DOHH2 (cell line): ENCODE measurements at regions not wholly inside any gene's neighbourhood (a gene's known extent, or its start where the extent isn't known, plus 50 kb on each side); places are given as distances from the start of the nearest gene placed in this dataset.

Source experiments
- H3F3A ChIP-seq: fragments of 200-600 bp; sonication (generic), shearing (Covaris generic); 2 replicates; pipeline ENCODE4 v1.6.0; 2016; ENCODE audit warnings: antibody characterized with exemption, mild to moderate bottlenecking; ENCODE audit not compliant: control insufficient read depth, insufficient read depth
- H3K27ac ChIP-seq: fragments of 200-600 bp; sonication (generic); 2 replicates; pipeline ENCODE4 v1.5.1; 2014; ENCODE audit warnings: low read depth, mild to moderate bottlenecking, low read length, moderate library complexity
- H3K27me3 ChIP-seq: fragments of 200-600 bp; sonication (generic); 2 replicates; pipeline ENCODE4 v1.6.1; 2014; ENCODE audit warnings: mild to moderate bottlenecking, low read length, mixed read lengths; ENCODE audit not compliant: control insufficient read depth
- H3K36me3 ChIP-seq: fragments of 200-600 bp; sonication (generic); 2 replicates; pipeline ENCODE4 v1.6.1; 2014; ENCODE audit warnings: mild to moderate bottlenecking, low read length, moderate library complexity, mixed read lengths; ENCODE audit not compliant: control insufficient read depth
- H3K4me1 ChIP-seq: fragments of 200-600 bp; sonication (generic); 2 replicates; pipeline ENCODE4 v1.6.1; 2014; ENCODE audit warnings: mild to moderate bottlenecking, low read length, mixed read lengths; ENCODE audit not compliant: control insufficient read depth
- H3K4me2 ChIP-seq: fragments of 200-600 bp; sonication (generic); 2 replicates; pipeline ENCODE4 v1.6.0; 2014; ENCODE audit warnings: mild to moderate bottlenecking, low read length, moderate library complexity
- H3K4me3 ChIP-seq: fragments of 200-600 bp; sonication (generic); 2 replicates; pipeline ENCODE4 v1.5.1; 2014; ENCODE audit warnings: mild to moderate bottlenecking, low read length, mixed read lengths
- H3K79me2 ChIP-seq: fragments of 200-600 bp; sonication (generic); 2 replicates; pipeline ENCODE4 v1.6.1; 2014; ENCODE audit warnings: mild to moderate bottlenecking, low read length, mixed read lengths; ENCODE audit not compliant: control insufficient read depth
- H3K9me2 ChIP-seq: fragments of 200-600 bp; sonication (generic); replicated peaks from 2 replicates; pipeline ENCODE4 v1.6.1; 2014; ENCODE audit warnings: mild to moderate bottlenecking, low read length, mixed read lengths; ENCODE audit not compliant: control insufficient read depth
- H3K9me3 ChIP-seq: fragments of 200-600 bp; sonication (generic); 2 replicates; pipeline ENCODE4 v1.6.1; 2014; ENCODE audit warnings: antibody characterized with exemption, low read length, mixed read lengths; ENCODE audit not compliant: control insufficient read depth, insufficient read depth
- H4K20me1 ChIP-seq: fragments of 200-600 bp; sonication (generic); 2 replicates; pipeline ENCODE4 v1.6.0; 2014; ENCODE audit warnings: low read depth, mild to moderate bottlenecking, antibody characterized with exemption, low read length, moderate library complexity; ENCODE audit not compliant: control insufficient read depth, insufficient read depth
- CTCF ChIP-seq: fragments of 200-600 bp; sonication (generic); IDR thresholded peaks from one replicate; pipeline ENCODE4 v1.5.1; 2014; ENCODE audit warnings: antibody characterized with exemption, mild to moderate bottlenecking, low read depth, low read length; ENCODE audit not compliant: poor library complexity, severe bottlenecking
- EZH2phosphoT487 ChIP-seq: fragments of 200-600 bp; sonication (generic); IDR thresholded peaks from 2 replicates; pipeline ENCODE4 v1.6.1; 2017; ENCODE audit warnings: borderline replicate concordance, mild to moderate bottlenecking, antibody characterized with exemption, low read length, moderate library complexity, mixed read lengths

- H3K4me1 ChIP-seq, result no peaks in the 10 kb centered on the region
- TF ChIP-seq EZH2phosphoT487, result no peak
- TF ChIP-seq CTCF, result no peak
- H3F3A ChIP-seq, result no peaks in the 10 kb centered on the region
- no peaks in the 10 kb centered on the region for H4K20me1 ChIP-seq
- H3K4me3 ChIP-seq, result no peak overlapping the region
- H3K27ac ChIP-seq, result no peak overlapping the region
- H3K79me2 ChIP-seq, result no peaks in the 10 kb centered on the region
- no peaks in the 10 kb centered on the region for H3K27me3 ChIP-seq
- H3K9me3 ChIP-seq, result no peaks in the 10 kb centered on the region
- H3K4me2 ChIP-seq, result no peak overlapping the region
- no peaks in the 10 kb centered on the region for H3K9me2 ChIP-seq
- no peaks in the 10 kb centered on the region for H3K36me3 ChIP-seq
Observed at GRCh38 chr2:45140675-45141074, 131.4 kb upstream of the SIX2 start.

- H3K9me3 ChIP-seq, result no peaks in the 10 kb centered on the region; the same call in 1 of the 2 replicates
- H4K20me1 ChIP-seq, result no peaks in the 10 kb centered on the region
- H3K4me2 ChIP-seq, result no peak overlapping the region
- H3K4me1 ChIP-seq, result peaks cover 13% of the 10 kb centered on the region
- H3K9me2 ChIP-seq, result no peaks in the 10 kb centered on the region
- H3K27ac ChIP-seq, result no peak overlapping the region
- no peaks in the 10 kb centered on the region for H3F3A ChIP-seq
- H3K79me2 ChIP-seq, result no peaks in the 10 kb centered on the region
- H3K4me3 ChIP-seq, result no peak overlapping the region
- TF ChIP-seq EZH2phosphoT487 (no peak), CTCF (no peak)
- no peaks in the 10 kb centered on the region for H3K36me3 ChIP-seq
- no peaks in the 10 kb centered on the region for H3K27me3 ChIP-seq
Observed at GRCh38 chr2:45138904-45139303, 129.7 kb upstream of the SIX2 start.

- Histone ChIP-seq H3K4me1 (peaks cover 15% of the 10 kb centered on the region), H3K4me2 (no peak overlapping the region), H3K79me2 (no peaks in the 10 kb centered on the region), H3F3A (no peaks in the 10 kb centered on the region), H3K27me3 (no peaks in the 10 kb centered on the region), H3K36me3 (no peaks in the 10 kb centered on the region), H3K27ac (no peak overlapping the region), H3K9me2 (no peaks in the 10 kb centered on the region), H3K9me3 (no peaks in the 10 kb centered on the region; the same call in 1 of the 2 replicates), H3K4me3 (no peak overlapping the region), H4K20me1 (no peaks in the 10 kb centered on the region)
- TF ChIP-seq CTCF (no peak), EZH2phosphoT487 (no peak)
Observed at GRCh38 chr2:45137966-45138695, 128.9 kb upstream of the SIX2 start.
